Mesenchymal stem cell (in vitro differentiated cells and primary cell): ENCODE measurements at regions not wholly inside any gene's neighbourhood (a gene's known extent, or its start where the extent isn't known, plus 50 kb on each side); places are given as distances from the start of the nearest gene placed in this dataset.

ENCODE experiments used
- DNase-seq: peaks from one replicate; pipeline ENCODE4 v3.0.0-alpha.2; 2013
- H2AFZ ChIP-seq: one replicate; pipeline ENCODE4 v1.6.1; 2013; ENCODE audit warnings: low read depth, mild to moderate bottlenecking, control low read depth, inconsistent platforms, low read length, moderate library complexity
- H2AK5ac ChIP-seq: 2 replicates; pipeline ENCODE4 v1.6.1; 2013; ENCODE audit warnings: low read length, moderate library complexity, mild to moderate bottlenecking, inconsistent platforms; ENCODE audit not compliant: severe bottlenecking
- H2BK120ac ChIP-seq: one replicate; pipeline ENCODE4 v1.6.1; 2013; ENCODE audit warnings: low read depth, mild to moderate bottlenecking, inconsistent platforms, low read length, moderate library complexity
- H2BK12ac ChIP-seq, 2 experiments: one replicate each; pipeline ENCODE4 v1.6.1; 2013; ENCODE audit warnings: inconsistent platforms in 2 of 2, low read length in 2 of 2, mild to moderate bottlenecking in 2 of 2, moderate library complexity in 2 of 2, control low read depth in 1 of 2
- H2BK15ac ChIP-seq: one replicate; pipeline ENCODE4 v1.6.1; 2013; ENCODE audit warnings: mild to moderate bottlenecking, low read depth, inconsistent platforms; ENCODE audit not compliant: poor library complexity, severe bottlenecking
- H2BK5ac ChIP-seq: 2 replicates; pipeline ENCODE4 v1.6.1; 2013; ENCODE audit warnings: low read depth, mild to moderate bottlenecking, low read length, control low read depth, inconsistent platforms; ENCODE audit not compliant: poor library complexity, severe bottlenecking
- H3K14ac ChIP-seq, 2 experiments: one replicate each; pipeline ENCODE4 v1.6.1; 2013; ENCODE audit warnings: inconsistent platforms in 2 of 2, low read length in 2 of 2, control low read depth in 1 of 2, mild to moderate bottlenecking in 1 of 2, moderate library complexity in 1 of 2
- H3K18ac ChIP-seq, 2 experiments: one replicate each; pipeline ENCODE4 v1.6.1; 2013; ENCODE audit warnings: inconsistent platforms in 2 of 2, low read length in 2 of 2, control low read depth in 1 of 2, low read depth in 1 of 2, mild to moderate bottlenecking in 1 of 2
- H3K23ac ChIP-seq, 2 experiments: one replicate each; pipeline ENCODE4 v1.6.1; 2013; ENCODE audit warnings: inconsistent platforms in 2 of 2, low read length in 2 of 2, mild to moderate bottlenecking in 2 of 2, moderate library complexity in 2 of 2, control low read depth in 1 of 2
- H3K27ac ChIP-seq: 2 replicates; pipeline ENCODE4 v1.5.1; 2013; ENCODE audit warnings: mild to moderate bottlenecking, moderate library complexity, low read length, control low read depth, inconsistent platforms; ENCODE audit not compliant: poor library complexity, severe bottlenecking
- H3K27me3 ChIP-seq, 2 experiments: 2 replicates each; pipeline versions ENCODE4 v1.6.1 to v1.7.0; 2013; ENCODE audit warnings: low read length in 2 of 2, mild to moderate bottlenecking in 2 of 2, moderate library complexity in 2 of 2, control low read depth in 1 of 2, inconsistent platforms in 1 of 2; ENCODE audit not compliant: control insufficient read depth in 1 of 2, insufficient read depth in 1 of 2
- H3K36me3 ChIP-seq, 2 experiments: 2 replicates each; pipeline versions ENCODE4 v1.6.1 to v1.7.0; 2013; ENCODE audit warnings: low read length in 2 of 2, control low read depth in 1 of 2, inconsistent platforms in 1 of 2, low read depth in 1 of 2, mild to moderate bottlenecking in 1 of 2; ENCODE audit not compliant: insufficient read depth in 2 of 2, control insufficient read depth in 1 of 2
- H3K4ac ChIP-seq, 2 experiments: one replicate each; pipeline ENCODE4 v1.6.1; 2013; ENCODE audit warnings: inconsistent platforms in 2 of 2, low read length in 2 of 2, mild to moderate bottlenecking in 2 of 2, moderate library complexity in 2 of 2, control low read depth in 1 of 2, low read depth in 1 of 2
- H3K4me1 ChIP-seq: 2 replicates; pipeline ENCODE4 v1.6.1; 2013; ENCODE audit warnings: low read depth, low read length, control low read depth; ENCODE audit not compliant: control insufficient read depth, insufficient read depth
- H3K4me2 ChIP-seq: 2 replicates; pipeline ENCODE4 v1.6.1; 2013; ENCODE audit warnings: low read length, mild to moderate bottlenecking, inconsistent platforms; ENCODE audit not compliant: poor library complexity, severe bottlenecking
- H3K4me3 ChIP-seq, 2 experiments: 2 replicates each; pipeline versions ENCODE4 v1.5.1 to v1.7.0; 2013; ENCODE audit warnings: low read length in 2 of 2, mild to moderate bottlenecking in 2 of 2, control low read depth in 1 of 2, low read depth in 1 of 2; ENCODE audit not compliant: insufficient read depth in 1 of 2
- H3K79me1 ChIP-seq: replicated peaks from 2 replicates; pipeline ENCODE4 v1.6.1; 2013; ENCODE audit warnings: mild to moderate bottlenecking, control low read depth, low read length, inconsistent platforms; ENCODE audit not compliant: poor library complexity, severe bottlenecking
- H3K9ac ChIP-seq: 2 replicates; pipeline ENCODE4 v1.7.0; 2013; ENCODE audit warnings: mild to moderate bottlenecking, low read length, moderate library complexity
- H3K9me3 ChIP-seq: 2 replicates; pipeline ENCODE4 v1.7.0; 2013; ENCODE audit warnings: mild to moderate bottlenecking, low read length; ENCODE audit not compliant: control insufficient read depth
- H4K8ac ChIP-seq: one replicate; pipeline ENCODE4 v1.6.1; 2013; ENCODE audit warnings: inconsistent platforms, mild to moderate bottlenecking, low read length, moderate library complexity
- H4K91ac ChIP-seq: one replicate; pipeline ENCODE4 v1.6.1; 2013; ENCODE audit warnings: mild to moderate bottlenecking, low read length, inconsistent platforms
- WGBS: methylation state at CpG from one replicate; pipeline ENCODE4 v1.1.7; 2013; ENCODE audit warnings: mixed read lengths; 5-methylcytosine and 5-hydroxymethylcytosine counted together

DNA sequence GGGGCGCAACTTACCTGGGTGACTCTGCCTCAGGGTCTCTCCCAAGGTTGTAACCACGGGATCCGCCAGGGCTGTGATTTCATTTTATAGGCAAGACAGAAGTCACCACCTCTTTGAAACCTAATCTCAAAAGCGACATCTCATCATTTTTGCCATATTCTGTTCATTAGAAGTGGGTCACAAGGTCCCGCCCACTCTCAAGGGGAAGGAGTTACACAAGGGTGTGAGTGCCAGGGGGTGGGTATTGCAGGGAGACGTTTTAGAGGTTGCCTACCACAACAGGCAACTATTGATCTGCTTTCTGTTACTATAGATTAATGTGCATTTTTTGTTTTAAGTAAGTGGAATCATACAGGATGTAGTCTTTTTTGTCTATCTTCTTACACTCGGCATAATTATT lies 56.6 kb upstream of the ADPGK start:
- no peak overlapping the region for H3K4me3 ChIP-seq
- H3K14ac ChIP-seq = no peak overlapping the region
- no peak overlapping the region for H2BK5ac ChIP-seq
- no peak overlapping the region for H3K4me2 ChIP-seq
- no peak overlapping the region for H2BK12ac ChIP-seq
- H2AFZ ChIP-seq = no peak overlapping the region
- peaks cover 0 to 15% of the 10 kb centered on the region in 2 experiments for H3K27me3 ChIP-seq
- no peak overlapping the region for H3K4ac ChIP-seq
- H2BK120ac ChIP-seq = no peak overlapping the region
- no peaks in the 10 kb centered on the region for H3K36me3 ChIP-seq
- no peak overlapping the region for H3K18ac ChIP-seq
- H3K27ac ChIP-seq = no peak overlapping the region
- H2AK5ac ChIP-seq = no peak overlapping the region
- H3K79me1 ChIP-seq = no peaks in the 10 kb centered on the region
- H3K9ac ChIP-seq = no peak overlapping the region
- DNase-seq = no peak
- WGBS = 78% methylated on average over 5 of the region's 7 CpGs
- no peak overlapping the region for H3K23ac ChIP-seq
- H4K91ac ChIP-seq = no peak overlapping the region
- H4K8ac ChIP-seq = no peak overlapping the region
- no peaks in the 10 kb centered on the region for H3K4me1 ChIP-seq
- H2BK15ac ChIP-seq = no peak overlapping the region
- no peaks in the 10 kb centered on the region for H3K9me3 ChIP-seq

GRCh38 chr15:72838311-72838731 lies 54.8 kb upstream of the ADPGK start:
- Histone ChIP-seq H3K14ac (no peak overlapping the region), H3K79me1 (no peaks in the 10 kb centered on the region), H2BK5ac (no peak overlapping the region), H2AK5ac (no peak overlapping the region), H3K23ac (no peak overlapping the region), H3K18ac (no peak overlapping the region), H2BK120ac (no peak overlapping the region), H2AFZ (no peak overlapping the region), H3K9me3 (no peaks in the 10 kb centered on the region), H3K27ac (no peak overlapping the region), H3K27me3 (peaks cover 0 to 23% of the 10 kb centered on the region in 2 experiments), H3K4me3 (no peak overlapping the region), H3K9ac (no peak overlapping the region), H3K36me3 (no peaks in the 10 kb centered on the region), H4K91ac (no peak overlapping the region), H2BK12ac (no peak overlapping the region), H3K4me2 (no peak overlapping the region), H3K4ac (no peak overlapping the region), H2BK15ac (no peak overlapping the region), H3K4me1 (no peaks in the 10 kb centered on the region), H4K8ac (no peak overlapping the region)
- 89% methylated on average over 4 of the region's 5 CpGs for WGBS
- no peak for DNase-seq

DNA sequence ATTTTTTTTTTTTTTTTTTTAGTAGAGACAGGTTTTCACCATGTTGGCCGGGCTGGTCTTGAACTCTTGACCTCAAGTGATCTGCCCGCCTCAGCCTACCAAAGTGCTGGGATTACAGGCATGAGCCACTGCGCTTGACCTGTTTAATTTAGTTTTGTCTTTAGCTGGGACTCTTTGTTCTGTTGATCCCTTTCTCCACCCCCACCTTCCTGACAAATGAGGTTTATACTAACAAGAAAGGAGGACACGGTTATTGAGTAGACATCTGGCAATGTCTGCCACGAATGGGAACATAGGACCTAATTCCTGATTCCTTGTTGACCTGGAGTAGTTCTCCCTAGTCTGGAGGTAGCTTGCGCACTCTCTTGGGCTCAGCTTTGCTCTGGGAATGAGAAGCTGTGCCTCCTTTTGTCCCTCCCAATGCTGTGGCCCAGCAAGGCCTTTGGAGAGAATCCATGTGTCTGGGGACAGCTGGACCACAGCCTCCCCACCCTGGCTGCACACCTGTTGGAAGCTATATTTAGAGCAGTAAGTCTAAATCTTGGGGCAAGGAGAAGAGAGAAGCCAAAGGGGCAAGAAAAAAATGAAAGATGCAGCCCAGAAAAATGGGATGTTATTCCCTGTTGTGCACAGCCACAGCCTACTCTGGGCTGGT lies 53.2 kb upstream of the ADPGK start:
- Histone ChIP-seq H4K91ac (no peak overlapping the region), H2BK5ac (no peak overlapping the region), H3K14ac (no peak overlapping the region), H2BK120ac (no peak overlapping the region), H4K8ac (no peak overlapping the region), H2AFZ (no peak overlapping the region), H3K79me1 (no peaks in the 10 kb centered on the region), H3K23ac (no peak overlapping the region), H3K4me1 (no peaks in the 10 kb centered on the region), H3K4me3 (no peak overlapping the region), H3K27ac (no peak overlapping the region), H3K4ac (peak overlapping the region in 1 of 2 experiments; percentile 19), H3K4me2 (no peak overlapping the region), H2BK12ac (no peak overlapping the region), H3K9ac (no peak overlapping the region), H3K9me3 (no peaks in the 10 kb centered on the region), H3K36me3 (no peaks in the 10 kb centered on the region), H2BK15ac (no peak overlapping the region), H3K18ac (no peak overlapping the region), H2AK5ac (no peak overlapping the region), H3K27me3 (peaks cover 0 to 39% of the 10 kb centered on the region in 2 experiments)
- no peak for DNase-seq
- 86% methylated on average over 4 of the region's 6 CpGs for WGBS

GRCh38 chr15:72835294-72835890 lies 51.8 kb upstream of the ADPGK start:
- no peak overlapping the region for H3K9ac ChIP-seq
- H4K91ac ChIP-seq = no peak overlapping the region
- H4K8ac ChIP-seq = no peak overlapping the region
- no peak for DNase-seq
- H2AFZ ChIP-seq = no peak overlapping the region
- H3K14ac ChIP-seq = no peak overlapping the region
- H2BK5ac ChIP-seq = no peak overlapping the region
- H3K23ac ChIP-seq = no peak overlapping the region
- H3K27ac ChIP-seq = no peak overlapping the region
- H3K79me1 ChIP-seq = no peaks in the 10 kb centered on the region
- no peak overlapping the region for H2BK15ac ChIP-seq
- no peaks in the 10 kb centered on the region for H3K36me3 ChIP-seq
- no peak overlapping the region for H2BK120ac ChIP-seq
- peaks cover 0 to 47% of the 10 kb centered on the region in 2 experiments for H3K27me3 ChIP-seq
- no peak overlapping the region for H3K4ac ChIP-seq
- H3K4me1 ChIP-seq = no peaks in the 10 kb centered on the region
- H3K4me2 ChIP-seq = no peak overlapping the region
- H3K9me3 ChIP-seq = no peaks in the 10 kb centered on the region
- H2BK12ac ChIP-seq = no peak overlapping the region
- H3K18ac ChIP-seq = no peak overlapping the region
- H2AK5ac ChIP-seq = no peak overlapping the region
- H3K4me3 ChIP-seq = no peak overlapping the region
